Lower leg skin (tissue), 3 donors: ENCODE measurements at regions not wholly inside any gene's neighbourhood (a gene's known extent, or its start where the extent isn't known, plus 50 kb on each side); places are given as distances from the start of the nearest gene placed in this dataset.

ENCODE experiments used
- CTCF ChIP-seq, 3 donors: fragments of 450-650 bp; IDR thresholded peaks; one replicate each; pipeline ENCODE4 v1.5.1; 2016; ENCODE audit warnings: antibody characterized with exemption in 3 of 3, mild to moderate bottlenecking in 3 of 3, moderate library complexity in 2 of 3
- POLR2A ChIP-seq, 2 donors: fragments of 450-650 bp; IDR thresholded peaks; one replicate each; pipeline ENCODE4 v1.6.1; 2016 to 2017; ENCODE audit warnings: antibody characterized with exemption in 2 of 2, mild to moderate bottlenecking in 1 of 2, moderate library complexity in 1 of 2

GRCh38 chr21:22444990-22445389, 1446.8 kb downstream of the NCAM2 start:
- TF ChIP-seq CTCF (IDR thresholded peaks at IDR 0.05) (no peak), POLR2A (IDR thresholded peaks at IDR 0.05) (no peak)
